HepG2 (cell line): ENCODE measurements at regions not wholly inside any gene's neighbourhood (a gene's known extent, or its start where the extent isn't known, plus 50 kb on each side); places are given as distances from the start of the nearest gene placed in this dataset.

Experiments
- ATAC-seq: fragments of 200-7000 bp; cut with Tn5 transposase; 3 replicates; pipeline ENCODE4 v1.9.1; 2020; ENCODE audit warnings: mild to moderate bottlenecking, moderate library complexity
- BruUV-seq: library from RNA; stranded (reverse); fragments of 400-500 nt; replicated peaks from 2 replicates; lab custom pipeline; 2021; lab: Mats Ljungman, UMichigan
- CTCF ChIA-PET: fragments of 300-600 bp; formaldehyde crosslinking; extraction: SDS; loops from one replicate; lab custom pipeline; 2021; ENCODE audit warnings: low total read pairs, inconsistent platforms, low intra/inter-chr PET ratio; lab: Yijun Ruan, JAX
- POLR2A ChIA-PET: fragments of 350-600 bp; sonication (Branson Sonifier 250); formaldehyde crosslinking; loops from one replicate; lab custom pipeline; 2020; ENCODE audit warnings: antibody characterized with exemption, inconsistent platforms; lab: Yijun Ruan, JAX
- DNase-seq: peaks from one replicate; pipeline ENCODE4 v3.0.0-alpha.2; 2015; ENCODE audit warnings: low spot score
- FAIRE-seq: peaks from 3 replicates; lab custom pipeline; 2011; peaks lifted over from hg19 to GRCh38; lab: Jason Lieb, UNC
- H2AFZ ChIP-seq: one replicate; pipeline ENCODE4 v1.6.1; 2011; ENCODE audit warnings: low read length, inconsistent platforms
- H3K27ac ChIP-seq: fragments of 300-600 bp; 3 replicates; pipeline ENCODE4 v1.8.0; 2011; ENCODE audit warnings: mixed run types, mild to moderate bottlenecking, mixed read lengths, low read length, inconsistent platforms; ENCODE audit not compliant: insufficient read depth; ENCODE audit errors: extremely low read length
- H3K27me3 ChIP-seq, 2 experiments: fragments of 200-600 bp in 1 of 2; 2 replicates in 1 of 2; 3 replicates in 1 of 2; pipeline versions ENCODE4 v1.6.0 to v1.8.0; 2011; ENCODE audit warnings: low read length in 2 of 2, mild to moderate bottlenecking in 2 of 2, moderate library complexity in 2 of 2, inconsistent platforms in 1 of 2; ENCODE audit not compliant: insufficient read depth in 2 of 2, control insufficient read depth in 1 of 2
- H3K36me3 ChIP-seq, 2 experiments: fragments of 200-600 bp in 1 of 2; replicated peaks in 1 of 2; 2 replicates in 1 of 2; 3 replicates in 1 of 2; pipeline versions ENCODE4 v1.5.1 to v1.8.0; 2011; ENCODE audit warnings: low read length in 2 of 2, inconsistent platforms in 1 of 2; ENCODE audit not compliant: insufficient read depth in 2 of 2, control insufficient read depth in 1 of 2
- H3K4me1 ChIP-seq: 2 replicates; pipeline ENCODE4 v1.5.1; 2012; ENCODE audit warnings: low read length, inconsistent platforms; ENCODE audit not compliant: insufficient read depth
- H3K4me2 ChIP-seq: 2 replicates; pipeline ENCODE4 v1.6.0; 2011; ENCODE audit warnings: low read depth, low read length, inconsistent platforms
- H3K4me3 ChIP-seq, 3 experiments: fragments of 200-600 bp in 1 of 3; sonication (generic), shearing (Covaris generic) in 1 of 3; replicated peaks in 1 of 3; 2 replicates each; pipeline ENCODE4 v1.5.1; 2011 to 2016; ENCODE audit warnings: low read length in 3 of 3, inconsistent platforms in 2 of 3, low read depth in 2 of 3, mild to moderate bottlenecking in 2 of 3, control low read depth in 1 of 3, mixed read lengths in 1 of 3; ENCODE audit not compliant: insufficient read depth in 1 of 3
- H3K79me2 ChIP-seq: one replicate; pipeline ENCODE4 v1.6.1; 2011; ENCODE audit warnings: low read length, inconsistent platforms; ENCODE audit not compliant: insufficient read depth
- H3K9ac ChIP-seq: 2 replicates; pipeline ENCODE4 v1.6.0; 2011; ENCODE audit warnings: mild to moderate bottlenecking, low read depth, low read length, inconsistent platforms; ENCODE audit not compliant: insufficient read depth
- H3K9me3 ChIP-seq: 2 replicates; pipeline ENCODE4 v1.5.1; 2012; ENCODE audit warnings: mild to moderate bottlenecking, low read length
- H4K20me1 ChIP-seq: 2 replicates; pipeline ENCODE4 v1.6.0; 2011; ENCODE audit warnings: inconsistent platforms, mild to moderate bottlenecking, low read length, moderate library complexity; ENCODE audit not compliant: insufficient read depth
- MNT ChIP-seq: fragments of 450-650 bp; IDR thresholded peaks from 2 replicates; pipeline ENCODE4 v1.6.1; 2016
- PHF21A ChIP-seq: sonication (generic); formaldehyde crosslinking; IDR thresholded peaks from 2 replicates; pipeline ENCODE4 v1.5.0; 2020; ENCODE audit warnings: mild to moderate bottlenecking, missing genetic modification reagents
- SUZ12 ChIP-seq: fragments of 150-350 bp; IDR thresholded peaks from 2 replicates; pipeline ENCODE4 v1.6.1; 2014; ENCODE audit warnings: low read depth, low read length
- WGBS: methylation state at CpG from one replicate; pipeline ENCODE4 v1.1.6; 2017; ENCODE audit warnings: low lambda C conversion rate; 5-methylcytosine and 5-hydroxymethylcytosine counted together
- in situ Hi-C: cut with HindIII; loops from 2 replicates; pipeline ENCODE4 v1.10.0; 2017; ENCODE audit warnings: low pct_unique_long_range_greater_than_20kb; ENCODE audit not compliant: extremely low pct_ligation_motif_present
- intact Hi-C: fragments of 100-400 bp; cut with micrococcal nuclease; formaldehyde crosslinking; loops from one replicate; pipeline ENCODE4 v1.10.0; 2022; ENCODE audit not compliant: unreplicated experiment
- TF ChIP-seq, protein P1 (sequence below): conservative IDR thresholded peaks from 2 replicates; pipeline ENCODE4 v1.6.1; 2018; ENCODE audit warnings: missing genetic modification reagents

DNA sequence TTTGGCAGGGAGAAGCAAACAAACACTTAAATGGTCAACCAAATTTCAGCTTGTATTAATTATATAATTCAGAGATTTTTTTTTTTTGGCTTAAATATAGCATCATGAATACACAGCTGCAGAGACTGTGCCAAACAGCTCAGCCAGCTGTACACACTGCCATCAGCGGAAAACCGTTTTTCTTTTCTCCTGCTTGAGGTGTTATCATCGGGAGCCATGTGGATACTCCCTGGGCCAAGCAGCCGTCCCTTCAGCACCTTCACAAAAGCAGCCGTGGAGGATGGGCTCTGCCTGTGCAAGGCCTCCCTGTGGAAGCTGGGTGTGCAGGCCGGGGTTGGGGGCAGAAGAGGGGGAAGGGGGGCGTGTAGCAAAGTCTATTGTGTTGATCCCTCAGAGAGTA, 85.0 kb downstream of the NUF2 start (continued):
- TF ChIP-seq, protein P1, sequence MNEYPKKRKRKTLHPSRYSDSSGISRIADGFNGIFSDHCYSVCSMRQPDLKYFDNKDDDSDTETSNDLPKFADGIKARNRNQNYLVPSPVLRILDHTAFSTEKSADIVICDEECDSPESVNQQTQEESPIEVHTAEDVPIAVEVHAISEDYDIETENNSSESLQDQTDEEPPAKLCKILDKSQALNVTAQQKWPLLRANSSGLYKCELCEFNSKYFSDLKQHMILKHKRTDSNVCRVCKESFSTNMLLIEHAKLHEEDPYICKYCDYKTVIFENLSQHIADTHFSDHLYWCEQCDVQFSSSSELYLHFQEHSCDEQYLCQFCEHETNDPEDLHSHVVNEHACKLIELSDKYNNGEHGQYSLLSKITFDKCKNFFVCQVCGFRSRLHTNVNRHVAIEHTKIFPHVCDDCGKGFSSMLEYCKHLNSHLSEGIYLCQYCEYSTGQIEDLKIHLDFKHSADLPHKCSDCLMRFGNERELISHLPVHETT = no peak
- no peak for TF ChIP-seq SUZ12

DNA sequence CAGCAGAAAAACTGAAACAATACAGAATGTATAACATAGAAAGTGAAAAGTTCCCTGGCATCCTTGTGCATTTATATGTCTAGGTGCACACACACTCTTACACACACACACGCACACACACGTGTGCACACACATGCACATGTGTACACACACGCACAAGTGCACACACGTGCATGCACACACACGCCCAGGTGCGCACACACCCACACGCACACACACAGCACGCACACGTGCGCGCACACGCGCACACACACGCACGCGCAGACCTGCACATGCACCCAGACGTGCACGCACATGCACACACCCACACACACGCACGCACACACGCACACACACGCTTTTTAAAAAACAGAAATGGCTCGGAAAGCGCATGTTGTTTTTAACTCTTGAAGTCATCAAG, 86.5 kb downstream of the NUF2 start:
- Histone ChIP-seq H3K36me3 (no peaks in the 10 kb centered on the region), H3K9me3 (no peaks in the 10 kb centered on the region), H3K4me1 (no peaks in the 10 kb centered on the region), H3K27me3 (peaks cover 0 to 7% of the 10 kb centered on the region in 2 experiments; a peak in 1 of 5 replicates), H3K4me2 (no peak overlapping the region), H3K9ac (no peak overlapping the region), H3K79me2 (no peaks in the 10 kb centered on the region), H3K27ac (no peak overlapping the region), H3K4me3 (no peak overlapping the region), H2AFZ (no peak overlapping the region), H4K20me1 (no peaks in the 10 kb centered on the region)
- POLR2A ChIA-PET = no interaction called here
- TF ChIP-seq PHF21A (CRISPR knock-in tag) = no peak
- TF ChIP-seq MNT = peak; percentile 92
- CTCF ChIA-PET = no interaction called here
- no TSS peak for BruUV-seq
- 65% methylated on average over 21 of the region's 24 CpGs for WGBS
- no peak for FAIRE-seq
- in situ Hi-C loops = no loop called here
- no peak for DNase-seq
- ATAC-seq = no peak
- intact Hi-C loops = no loop called here
